Smooth muscle cell (in vitro differentiated cells): ENCODE measurements at regions not wholly inside any gene's neighbourhood (a gene's known extent, or its start where the extent isn't known, plus 50 kb on each side); places are given as distances from the start of the nearest gene placed in this dataset.

Source experiments
- DNase-seq: peaks from one replicate; lab custom pipeline; 2025; ENCODE audit not compliant: unreplicated experiment; lab: John Stamatoyannopoulos, UW
- H2AFZ ChIP-seq: fragments of 200-600 bp; sonication (generic); 2 replicates; pipeline ENCODE4 v1.6.0; 2016; ENCODE audit warnings: antibody characterized with exemption, low read depth, mild to moderate bottlenecking
- H3F3A ChIP-seq: fragments of 200-600 bp; sonication (generic); 2 replicates; pipeline ENCODE4 v1.6.0; 2017; ENCODE audit warnings: antibody characterized with exemption, low read depth
- H3K27ac ChIP-seq: fragments of 200-600 bp; sonication (generic); 2 replicates; pipeline ENCODE4 v1.5.1; 2016; ENCODE audit warnings: low read depth, mild to moderate bottlenecking
- H3K27me3 ChIP-seq: fragments of 200-600 bp; sonication (generic); 2 replicates; pipeline ENCODE4 v1.6.1; 2016; ENCODE audit warnings: low read depth, mild to moderate bottlenecking
- H3K36me3 ChIP-seq: fragments of 200-600 bp; sonication (generic); 2 replicates; pipeline ENCODE4 v1.5.1; 2016; ENCODE audit warnings: low read depth
- H3K4me1 ChIP-seq: fragments of 200-600 bp; sonication (generic); 2 replicates; pipeline ENCODE4 v1.5.1; 2016; ENCODE audit warnings: low read depth
- H3K4me2 ChIP-seq: fragments of 200-600 bp; sonication (generic); 2 replicates; pipeline ENCODE4 v1.6.0; 2016; ENCODE audit warnings: mild to moderate bottlenecking
- H3K4me3 ChIP-seq: fragments of 200-600 bp; sonication (generic); 2 replicates; pipeline ENCODE4 v1.5.1; 2016; ENCODE audit warnings: mild to moderate bottlenecking
- H3K79me2 ChIP-seq: fragments of 200-600 bp; sonication (generic); 2 replicates; pipeline ENCODE4 v1.6.0; 2016; ENCODE audit warnings: low read depth, mild to moderate bottlenecking
- H3K9ac ChIP-seq: fragments of 200-600 bp; sonication (generic); 2 replicates; pipeline ENCODE4 v1.6.0; 2016; ENCODE audit warnings: low read depth
- H3K9me3 ChIP-seq: fragments of 200-600 bp; sonication (generic); replicated peaks from 2 replicates; pipeline ENCODE4 v1.5.1; 2016; ENCODE audit warnings: low read depth
- H4K20me1 ChIP-seq: fragments of 200-600 bp; sonication (generic); 2 replicates; pipeline ENCODE4 v1.6.0; 2016; ENCODE audit warnings: low read depth
- WGBS: methylation state at CpG from one replicate; pipeline ENCODE4 v1.1.7; 2016; ENCODE audit warnings: low lambda C conversion rate; 5-methylcytosine and 5-hydroxymethylcytosine counted together
- TF ChIP-seq, protein P1 (sequence below): fragments of 200-600 bp; sonication (generic); IDR thresholded peaks from 2 replicates; pipeline ENCODE4 v1.5.1; 2017; ENCODE audit warnings: borderline replicate concordance, mild to moderate bottlenecking, antibody characterized with exemption; ENCODE audit not compliant: insufficient read depth, poor library complexity, severe bottlenecking

GRCh38 chr5:2523180-2523579, 228.3 kb downstream of the IRX2 start:
- Histone ChIP-seq H3K27me3 (no peaks in the 10 kb centered on the region), H3K27ac (no peak overlapping the region), H3K36me3 (no peaks in the 10 kb centered on the region), H3K79me2 (no peaks in the 10 kb centered on the region), H3K4me1 (no peaks in the 10 kb centered on the region), H3K4me2 (no peak overlapping the region), H4K20me1 (no peaks in the 10 kb centered on the region), H3K4me3 (no peak overlapping the region), H3K9ac (no peak overlapping the region), H3F3A (no peaks in the 10 kb centered on the region), H2AFZ (no peak overlapping the region), H3K9me3 (no peaks in the 10 kb centered on the region)
- no peak for DNase-seq
- TF ChIP-seq, protein P1, sequence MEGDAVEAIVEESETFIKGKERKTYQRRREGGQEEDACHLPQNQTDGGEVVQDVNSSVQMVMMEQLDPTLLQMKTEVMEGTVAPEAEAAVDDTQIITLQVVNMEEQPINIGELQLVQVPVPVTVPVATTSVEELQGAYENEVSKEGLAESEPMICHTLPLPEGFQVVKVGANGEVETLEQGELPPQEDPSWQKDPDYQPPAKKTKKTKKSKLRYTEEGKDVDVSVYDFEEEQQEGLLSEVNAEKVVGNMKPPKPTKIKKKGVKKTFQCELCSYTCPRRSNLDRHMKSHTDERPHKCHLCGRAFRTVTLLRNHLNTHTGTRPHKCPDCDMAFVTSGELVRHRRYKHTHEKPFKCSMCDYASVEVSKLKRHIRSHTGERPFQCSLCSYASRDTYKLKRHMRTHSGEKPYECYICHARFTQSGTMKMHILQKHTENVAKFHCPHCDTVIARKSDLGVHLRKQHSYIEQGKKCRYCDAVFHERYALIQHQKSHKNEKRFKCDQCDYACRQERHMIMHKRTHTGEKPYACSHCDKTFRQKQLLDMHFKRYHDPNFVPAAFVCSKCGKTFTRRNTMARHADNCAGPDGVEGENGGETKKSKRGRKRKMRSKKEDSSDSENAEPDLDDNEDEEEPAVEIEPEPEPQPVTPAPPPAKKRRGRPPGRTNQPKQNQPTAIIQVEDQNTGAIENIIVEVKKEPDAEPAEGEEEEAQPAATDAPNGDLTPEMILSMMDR = no peak
- 93% methylated on average over 9 of the region's 12 CpGs for WGBS

- no peak overlapping the region for H3K9ac ChIP-seq
- H3K27me3 ChIP-seq = no peaks in the 10 kb centered on the region
- no peak overlapping the region for H2AFZ ChIP-seq
- no peaks in the 10 kb centered on the region for H3K4me1 ChIP-seq
- 92% methylated on average over 11 of the region's 11 CpGs for WGBS
- no peaks in the 10 kb centered on the region for H3K79me2 ChIP-seq
- no peaks in the 10 kb centered on the region for H4K20me1 ChIP-seq
- no peak overlapping the region for H3K4me2 ChIP-seq
- no peaks in the 10 kb centered on the region for H3F3A ChIP-seq
- no peaks in the 10 kb centered on the region for H3K9me3 ChIP-seq
- no peak overlapping the region for H3K27ac ChIP-seq
- DNase-seq = no peak
- no peaks in the 10 kb centered on the region for H3K36me3 ChIP-seq
- no peak overlapping the region for H3K4me3 ChIP-seq
- TF ChIP-seq, protein P1 = no peak
Observed at GRCh38 chr5:2522372-2522771, 229.1 kb downstream of the IRX2 start.

DNA sequence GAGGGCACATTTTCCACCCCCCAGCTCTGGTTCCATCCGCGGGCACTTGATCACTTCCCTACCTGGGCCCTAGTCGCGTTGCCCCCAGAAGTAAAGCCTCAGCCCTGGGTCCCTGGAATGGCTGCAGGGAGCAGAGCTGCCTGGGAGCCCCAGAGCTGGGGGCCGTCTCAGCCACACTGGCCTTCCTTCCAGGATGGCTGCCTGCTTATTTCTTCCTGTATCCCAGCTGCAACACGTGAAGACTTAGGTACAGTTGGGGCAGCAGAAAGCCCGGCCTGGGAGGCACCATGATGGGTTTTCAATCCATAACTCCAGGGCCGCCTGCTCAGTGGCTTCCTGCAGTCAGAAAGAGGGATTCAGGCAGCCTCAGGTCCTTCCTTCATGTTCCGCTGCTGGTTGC, 232.3 kb downstream of the IRX2 start:
- no peaks in the 10 kb centered on the region for H3K27me3 ChIP-seq
- no peaks in the 10 kb centered on the region for H3K36me3 ChIP-seq
- H3K27ac ChIP-seq = no peak overlapping the region
- no peaks in the 10 kb centered on the region for H3K9me3 ChIP-seq
- H3F3A ChIP-seq = no peaks in the 10 kb centered on the region
- no peaks in the 10 kb centered on the region for H4K20me1 ChIP-seq
- no peaks in the 10 kb centered on the region for H3K79me2 ChIP-seq
- H3K4me2 ChIP-seq = no peak overlapping the region
- 88% methylated on average over 9 of the region's 9 CpGs for WGBS
- TF ChIP-seq, protein P1 = no peak
- H3K4me1 ChIP-seq = no peaks in the 10 kb centered on the region
- DNase-seq = no peak
- no peak overlapping the region for H2AFZ ChIP-seq
- no peak overlapping the region for H3K4me3 ChIP-seq
- H3K9ac ChIP-seq = no peak overlapping the region

DNA sequence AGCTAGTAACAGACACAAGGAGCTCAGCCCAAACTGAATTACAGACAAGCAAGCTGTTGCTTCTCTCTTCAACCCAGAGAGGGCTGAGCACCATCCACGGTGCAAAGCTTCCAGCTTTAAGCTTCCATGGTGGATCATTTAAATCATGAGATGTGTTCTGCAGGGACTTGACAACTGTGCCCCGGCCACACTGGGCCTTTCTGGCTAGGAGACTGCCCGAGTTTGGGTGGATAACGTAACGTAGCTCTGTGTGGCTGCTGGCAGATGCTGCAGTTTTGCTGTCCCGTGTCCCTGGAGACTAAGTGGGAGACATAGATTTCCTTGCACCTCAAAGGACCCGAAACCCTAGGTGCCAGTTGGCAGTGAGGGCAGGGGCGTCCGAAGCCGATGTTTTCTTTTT, 234.0 kb downstream of the IRX2 start:
- Histone ChIP-seq H3K79me2 (no peaks in the 10 kb centered on the region), H3K27ac (no peak overlapping the region), H3K36me3 (no peaks in the 10 kb centered on the region), H2AFZ (no peak overlapping the region), H3K4me3 (no peak overlapping the region), H4K20me1 (no peaks in the 10 kb centered on the region), H3K9me3 (no peaks in the 10 kb centered on the region), H3K4me2 (no peak overlapping the region), H3K27me3 (no peaks in the 10 kb centered on the region), H3F3A (no peaks in the 10 kb centered on the region), H3K4me1 (no peaks in the 10 kb centered on the region), H3K9ac (no peak overlapping the region)
- no peak for DNase-seq
- TF ChIP-seq, protein P1 = no peak
- 88% methylated on average over 10 of the region's 10 CpGs for WGBS
